GM12864 (cell line): ENCODE measurements at regions not wholly inside any gene's neighbourhood (a gene's known extent, or its start where the extent isn't known, plus 50 kb on each side); places are given as distances from the start of the nearest gene placed in this dataset.
A peak's percentile ranks its signal among the peaks of the same experiment; 100 is the strongest.

Experiments
- DNase-seq: peaks from one replicate; pipeline ENCODE4 v3.0.0-alpha.2; 2011; ENCODE audit warnings: low read depth
- H3K4me3 ChIP-seq: 2 replicates; pipeline ENCODE4 v1.5.1; 2011; ENCODE audit warnings: mild to moderate bottlenecking, low read depth, low read length, control low read depth
- CTCF ChIP-seq: IDR thresholded peaks from 2 replicates; pipeline ENCODE4 v1.5.1; 2011; ENCODE audit warnings: low read depth, mild to moderate bottlenecking, moderate library complexity, low read length, control low read depth, inconsistent platforms; ENCODE audit errors: missing control alignments

GRCh38 chr15:85316244-85316934 is 64.0 kb upstream of the AKAP13 start:
- no peak for TF ChIP-seq CTCF
- DNase-seq: no peak
- no peak overlapping the region for H3K4me3 ChIP-seq

GRCh38 chr15:85318048-85318731 is 62.2 kb upstream of the AKAP13 start:
- no peak overlapping the region for H3K4me3 ChIP-seq
- DNase-seq: peak; percentile 77
- peak; percentile 20 for TF ChIP-seq CTCF

GRCh38 chr15:85318732-85319076 is 61.7 kb upstream of the AKAP13 start:
- H3K4me3 ChIP-seq: no peak overlapping the region
- TF ChIP-seq CTCF: no peak
- DNase-seq: no peak

- H3K4me3 ChIP-seq: no peak overlapping the region
- DNase-seq: no peak
- no peak for TF ChIP-seq CTCF
Observed at GRCh38 chr15:85324202-85324601, 56.2 kb upstream of the AKAP13 start.

DNA sequence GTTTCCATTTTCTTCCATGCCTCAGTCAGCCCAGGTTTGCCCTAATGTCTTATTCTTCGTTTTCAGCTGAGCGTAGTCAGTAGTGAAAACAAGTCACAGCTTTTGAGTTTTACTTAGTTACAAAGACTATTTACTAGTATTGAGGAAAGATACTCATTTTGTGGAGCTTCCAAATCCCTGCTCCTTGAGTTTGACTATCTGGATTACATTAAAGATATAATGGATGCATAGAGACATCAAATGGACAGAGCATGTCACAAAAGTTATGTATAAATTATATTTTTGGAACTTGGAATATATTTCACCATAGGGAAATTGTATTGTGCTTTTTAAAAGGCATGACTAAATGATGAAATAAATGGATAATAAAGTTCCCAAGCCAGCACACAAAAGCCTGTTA is 54.6 kb upstream of the AKAP13 start:
- no peak overlapping the region for H3K4me3 ChIP-seq
- no peak for TF ChIP-seq CTCF

DNA sequence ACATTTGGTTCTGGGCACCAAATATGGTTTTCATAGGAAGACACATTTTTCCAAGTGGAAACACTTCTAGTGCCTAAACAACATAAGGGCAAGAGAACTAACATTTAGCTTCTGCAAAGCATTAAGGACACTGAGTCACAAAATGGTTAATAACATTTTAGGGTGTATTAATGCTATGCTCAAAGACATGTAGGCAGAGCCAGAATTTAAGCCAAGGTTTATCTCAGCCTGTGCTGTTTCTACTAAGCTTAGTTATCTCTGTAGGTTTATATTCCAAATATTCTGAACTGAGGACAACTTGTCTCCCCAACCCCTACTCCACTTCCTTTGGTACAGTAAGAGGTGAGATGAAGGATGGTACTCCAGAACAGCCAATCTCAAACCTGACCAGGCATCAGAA is 54.1 kb upstream of the AKAP13 start:
- no peak overlapping the region for H3K4me3 ChIP-seq
- TF ChIP-seq CTCF: no peak
- DNase-seq: no peak

More for the DNA sequence above, 54.6 kb upstream of the AKAP13 start:
- DNase-seq: no peak

- H3K4me3 ChIP-seq: no peak overlapping the region
- TF ChIP-seq CTCF: no peak
- no peak for DNase-seq
Observed at GRCh38 chr15:85327820-85328219, 52.6 kb upstream of the AKAP13 start.
